CD14-positive monocyte (primary cell): ENCODE measurements at regions not wholly inside any gene's neighbourhood (a gene's known extent, or its start where the extent isn't known, plus 50 kb on each side); places are given as distances from the start of the nearest gene placed in this dataset.

ENCODE experiments used
- DNase-seq, 3 donors: peaks; one replicate each; pipeline ENCODE4 v3.0.0-alpha.2; 2011 to 2022
- H2AFZ ChIP-seq: 2 replicates; pipeline ENCODE4 v1.6.0; 2012; ENCODE audit warnings: mild to moderate bottlenecking, low read depth, low read length, inconsistent platforms; ENCODE audit not compliant: insufficient read depth, poor library complexity, severe bottlenecking
- H3K27ac ChIP-seq, 2 donors: 1 replicate in 1 of 2; 2 replicates in 1 of 2; pipeline ENCODE4 v1.5.1; 2012 to 2013; ENCODE audit warnings: low read length in 2 of 2, control low read depth in 1 of 2, inconsistent platforms in 1 of 2, low read depth in 1 of 2, mild to moderate bottlenecking in 1 of 2
- H3K27me3 ChIP-seq, 2 donors: one replicate each; pipeline versions ENCODE4 v1.6.0 to v1.6.1; 2011 to 2013; ENCODE audit warnings: low read length in 2 of 2; ENCODE audit not compliant: control insufficient read depth in 2 of 2, insufficient read depth in 2 of 2
- H3K36me3 ChIP-seq, 2 donors: replicated peaks in 1 of 2; 1 replicate in 1 of 2; 2 replicates in 1 of 2; pipeline versions ENCODE4 v1.5.1 to v1.6.1; 2012 to 2013; ENCODE audit warnings: low read length in 2 of 2, control low read depth in 1 of 2, inconsistent platforms in 1 of 2, mild to moderate bottlenecking in 1 of 2; ENCODE audit not compliant: insufficient read depth in 2 of 2, control insufficient read depth in 1 of 2
- H3K4me1 ChIP-seq, 2 donors: 1 replicate in 1 of 2; 2 replicates in 1 of 2; pipeline versions ENCODE4 v1.5.1 to v1.6.1; 2012 to 2013; ENCODE audit warnings: low read length in 2 of 2, control low read depth in 1 of 2, inconsistent platforms in 1 of 2, mild to moderate bottlenecking in 1 of 2, moderate library complexity in 1 of 2; ENCODE audit not compliant: insufficient read depth in 2 of 2, control insufficient read depth in 1 of 2
- H3K4me2 ChIP-seq: replicated peaks from 2 replicates; pipeline ENCODE3; 2012; ENCODE audit warnings: low read length, moderate library complexity, mild to moderate bottlenecking; ENCODE audit not compliant: poor library complexity, severe bottlenecking; ENCODE audit errors: extremely low read depth
- H3K4me3 ChIP-seq, 3 experiments: fragments of 200-600 bp in 1 of 3; sonication (generic) in 1 of 3; replicated peaks in 1 of 3; 1 replicate in 2 of 3; 2 replicates in 1 of 3; pipeline ENCODE4 v1.5.1; 2011 to 2013; ENCODE audit warnings: low read length in 3 of 3, mild to moderate bottlenecking in 3 of 3, control low read depth in 2 of 3, low read depth in 2 of 3, inconsistent platforms in 1 of 3, moderate library complexity in 1 of 3
- H3K79me2 ChIP-seq: 2 replicates; pipeline ENCODE4 v1.6.0; 2012; ENCODE audit warnings: mild to moderate bottlenecking, control low read depth, inconsistent platforms, low read length, moderate library complexity; ENCODE audit not compliant: insufficient read depth
- H3K9ac ChIP-seq: 2 replicates; pipeline ENCODE4 v1.6.0; 2017; ENCODE audit warnings: low read length, mild to moderate bottlenecking; ENCODE audit not compliant: insufficient read depth, poor library complexity, severe bottlenecking
- H3K9me3 ChIP-seq, 2 donors: replicated peaks in 1 of 2; 1 replicate in 1 of 2; 2 replicates in 1 of 2; pipeline versions ENCODE4 v1.5.1 to v1.6.1; 2012 to 2013; ENCODE audit warnings: low read length in 2 of 2, control low read depth in 1 of 2; ENCODE audit not compliant: control insufficient read depth in 1 of 2, insufficient read depth in 1 of 2
- H4K20me1 ChIP-seq: 2 replicates; pipeline ENCODE4 v1.6.0; 2012; ENCODE audit warnings: mild to moderate bottlenecking, low read length, control low read depth, moderate library complexity; ENCODE audit not compliant: insufficient read depth
- H3K27ac Mint-ChIP-seq, 7 donors: one replicate each; pipeline ENCODE4 v1.8.0; 2020; ENCODE audit warnings: mild to moderate bottlenecking in 7 of 7, mixed read lengths in 7 of 7, moderate library complexity in 6 of 7, inconsistent platforms in 2 of 7
- H3K27me3 Mint-ChIP-seq, 3 donors: one replicate each; pipeline ENCODE4 v1.8.0; 2021 to 2022; ENCODE audit warnings: low read depth in 3 of 3, mild to moderate bottlenecking in 3 of 3, mixed read lengths in 3 of 3, moderate library complexity in 3 of 3, inconsistent platforms in 1 of 3
- H3K36me3 Mint-ChIP-seq, 2 donors: one replicate each; pipeline ENCODE4 v1.8.0; 2020; ENCODE audit warnings: mixed read lengths in 2 of 2, inconsistent platforms in 1 of 2, mild to moderate bottlenecking in 1 of 2
- H3K4me1 Mint-ChIP-seq: one replicate; pipeline ENCODE4 v1.8.0; 2020; ENCODE audit warnings: mild to moderate bottlenecking, mixed read lengths
- H3K4me3 Mint-ChIP-seq, 2 donors: one replicate each; pipeline ENCODE4 v1.8.0; 2020; ENCODE audit warnings: mild to moderate bottlenecking in 2 of 2, mixed read lengths in 2 of 2, moderate library complexity in 1 of 2
- H3K9me3 Mint-ChIP-seq, 7 donors: one replicate each; pipeline ENCODE4 v1.8.0; 2020 to 2022; ENCODE audit warnings: mixed read lengths in 7 of 7, mild to moderate bottlenecking in 6 of 7, moderate library complexity in 6 of 7, inconsistent platforms in 2 of 7
- WGBS: methylation state at CpG from one replicate; pipeline ENCODE4 v1.1.5; 2013; ENCODE audit warnings: missing lambda C conversion rate; ENCODE audit not compliant: insufficient coverage; 5-methylcytosine and 5-hydroxymethylcytosine counted together
- intact Hi-C, 2 donors: fragments of 100-400 bp; cut with micrococcal nuclease; formaldehyde crosslinking; loops; one replicate each; pipeline versions ENCODE4 v1.15.0 to v1.15.1; 2023
- TF ChIP-seq, protein P1 (sequence below): fragments of 200-600 bp; IDR thresholded peaks from one replicate; pipeline ENCODE4 v1.8.0; 2022; ENCODE audit warnings: antibody characterized with exemption, mild to moderate bottlenecking

DNA sequence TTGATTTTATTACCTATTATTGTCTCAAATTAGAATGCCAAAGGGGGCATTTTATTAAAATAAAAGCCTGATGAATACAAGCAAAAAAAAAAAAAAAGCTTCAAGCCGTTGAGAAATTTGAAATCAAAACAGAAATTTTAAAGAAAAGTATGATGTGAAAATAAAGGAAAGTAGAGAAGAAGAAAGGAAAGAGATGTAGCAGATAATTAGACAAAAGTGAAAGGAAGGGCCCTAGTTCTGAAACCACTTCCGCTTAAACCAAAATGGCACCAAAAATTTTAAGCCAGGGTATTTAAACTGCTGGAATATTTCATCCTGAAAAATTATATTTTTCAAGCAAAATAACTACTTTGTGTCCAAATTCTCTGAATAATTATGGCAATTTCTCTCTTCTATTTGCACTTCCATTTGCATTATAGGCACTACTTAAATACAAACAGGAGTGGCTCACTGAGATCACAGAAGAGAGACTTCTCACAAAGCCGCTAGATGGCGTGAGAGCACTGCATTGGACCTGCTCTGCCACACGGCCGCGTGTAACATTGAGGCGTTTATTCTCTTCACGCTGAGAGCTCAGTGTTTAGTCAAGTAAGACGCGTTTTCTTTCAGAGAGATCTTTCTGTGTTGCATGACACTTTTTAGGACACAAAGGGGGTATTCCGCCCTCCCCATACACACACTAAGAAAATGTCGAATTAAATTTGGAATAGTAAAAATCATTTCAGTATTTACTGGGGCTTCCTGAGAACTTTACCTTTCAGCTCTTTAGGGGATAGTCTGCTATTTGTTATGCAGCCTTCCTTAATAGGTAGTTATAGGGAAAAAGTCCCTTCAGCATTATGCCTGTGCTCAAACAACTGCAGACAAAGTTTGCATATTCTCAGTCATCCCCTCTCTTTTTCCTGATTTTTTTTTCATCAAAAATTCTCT, 368.4 kb upstream of the CCNH start:
- Histone ChIP-seq H2AFZ (no peak overlapping the region), H3K4me1 (no peaks in the 10 kb centered on the region), H3K27me3 (peaks cover 12 to 27% of the 10 kb centered on the region in 2 donors), H3K9ac (no peak overlapping the region), H3K4me2 (no peak overlapping the region), H3K36me3 (no peaks in the 10 kb centered on the region), H3K4me3 (no peak overlapping the region), H3K9me3 (no peaks in the 10 kb centered on the region), H3K27ac (no peak overlapping the region), H3K79me2 (no peaks in the 10 kb centered on the region), H4K20me1 (no peaks in the 10 kb centered on the region)
- Mint-ChIP-seq H3K27me3 (peaks cover 9 to 25% (median 17%) of the 10 kb centered on the region in 3 donors), H3K27ac (no peak overlapping the region), H3K9me3 (no peaks in the 10 kb centered on the region), H3K36me3 (no peaks in the 10 kb centered on the region), H3K4me3 (peak overlapping the region in 1 of 2 donors; percentile 2), H3K4me1 (peaks cover 3% of the 10 kb centered on the region)
- 2% methylated on average over 9 of the region's 13 CpGs for WGBS
- intact Hi-C loops, result loop anchor here (5.0 kb wide), 2 partner anchors 896 to 911 kb away; no protein-coding TSS in a partner anchor
- peak; percentile 38 to 60 (median 59) for DNase-seq
- TF ChIP-seq, protein P1, sequence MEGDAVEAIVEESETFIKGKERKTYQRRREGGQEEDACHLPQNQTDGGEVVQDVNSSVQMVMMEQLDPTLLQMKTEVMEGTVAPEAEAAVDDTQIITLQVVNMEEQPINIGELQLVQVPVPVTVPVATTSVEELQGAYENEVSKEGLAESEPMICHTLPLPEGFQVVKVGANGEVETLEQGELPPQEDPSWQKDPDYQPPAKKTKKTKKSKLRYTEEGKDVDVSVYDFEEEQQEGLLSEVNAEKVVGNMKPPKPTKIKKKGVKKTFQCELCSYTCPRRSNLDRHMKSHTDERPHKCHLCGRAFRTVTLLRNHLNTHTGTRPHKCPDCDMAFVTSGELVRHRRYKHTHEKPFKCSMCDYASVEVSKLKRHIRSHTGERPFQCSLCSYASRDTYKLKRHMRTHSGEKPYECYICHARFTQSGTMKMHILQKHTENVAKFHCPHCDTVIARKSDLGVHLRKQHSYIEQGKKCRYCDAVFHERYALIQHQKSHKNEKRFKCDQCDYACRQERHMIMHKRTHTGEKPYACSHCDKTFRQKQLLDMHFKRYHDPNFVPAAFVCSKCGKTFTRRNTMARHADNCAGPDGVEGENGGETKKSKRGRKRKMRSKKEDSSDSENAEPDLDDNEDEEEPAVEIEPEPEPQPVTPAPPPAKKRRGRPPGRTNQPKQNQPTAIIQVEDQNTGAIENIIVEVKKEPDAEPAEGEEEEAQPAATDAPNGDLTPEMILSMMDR, result peak; percentile 79

DNA sequence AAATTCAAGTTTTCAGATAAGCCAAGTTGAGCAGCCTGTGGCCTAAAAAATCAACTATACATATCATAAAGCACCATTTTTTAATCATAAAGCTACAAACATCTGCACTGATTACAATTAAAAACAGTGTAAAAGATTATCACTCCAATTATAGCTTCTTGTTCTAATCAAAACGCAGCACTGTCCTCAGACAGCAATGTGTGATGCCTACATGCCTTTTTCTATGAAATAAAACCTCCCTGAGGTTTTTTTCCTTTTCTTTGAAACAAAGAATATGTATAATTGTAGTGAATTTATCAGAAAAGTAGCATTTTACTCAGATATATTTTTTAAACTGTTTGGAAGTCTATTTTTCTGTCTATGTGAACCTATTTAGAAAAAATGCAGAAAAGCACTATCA, 366.1 kb upstream of the CCNH start:
- WGBS, result no CpG with 5 or more reads among the region's 1 CpG
- no peak for DNase-seq
- peaks cover 6 to 18% (median 15%) of the 10 kb centered on the region in 3 donors for H3K27me3 Mint-ChIP-seq
- peaks cover 3% of the 10 kb centered on the region for H3K4me1 Mint-ChIP-seq
- no peak overlapping the region for H3K4me2 ChIP-seq
- H3K36me3 Mint-ChIP-seq, result no peaks in the 10 kb centered on the region
- H4K20me1 ChIP-seq, result no peaks in the 10 kb centered on the region
- no peaks in the 10 kb centered on the region for H3K4me1 ChIP-seq
- H3K9me3 Mint-ChIP-seq, result no peaks in the 10 kb centered on the region
- no peaks in the 10 kb centered on the region for H3K9me3 ChIP-seq
- H3K27ac Mint-ChIP-seq, result no peak overlapping the region
- H3K27me3 ChIP-seq, result peaks cover 12 to 25% of the 10 kb centered on the region in 2 donors
- H3K9ac ChIP-seq, result no peak overlapping the region
- intact Hi-C loops, result no loop called here
- no peak overlapping the region for H3K4me3 ChIP-seq
- no peak overlapping the region for H3K27ac ChIP-seq
- TF ChIP-seq, protein P1, result no peak
- no peak overlapping the region for H3K4me3 Mint-ChIP-seq
- H2AFZ ChIP-seq, result no peak overlapping the region
- H3K79me2 ChIP-seq, result no peaks in the 10 kb centered on the region
- H3K36me3 ChIP-seq, result no peaks in the 10 kb centered on the region
